ENCODE measurements at regions not wholly inside any gene's neighbourhood (a gene's known extent, or its start where the extent isn't known, plus 50 kb on each side); places are given as distances from the start of the nearest gene placed in this dataset.

DNA sequence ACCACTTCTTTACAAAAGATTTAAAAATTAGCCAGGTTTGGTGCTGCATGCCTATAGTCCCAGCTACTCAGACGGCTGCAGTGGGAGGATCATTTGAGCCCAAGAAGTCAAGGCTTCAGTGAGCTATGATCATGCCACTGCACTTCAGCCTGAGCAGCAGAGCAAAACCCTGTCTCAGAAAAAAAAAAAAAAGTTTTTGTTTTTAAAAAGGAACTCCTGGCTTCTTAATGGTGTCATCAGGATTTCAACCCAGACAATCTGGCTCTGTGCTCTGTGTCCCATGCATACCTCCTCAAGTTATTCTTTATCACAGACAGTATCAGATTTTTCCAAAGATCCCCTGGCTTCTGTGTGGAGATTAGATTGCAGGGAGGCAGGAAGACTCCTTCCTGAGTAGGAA, 64.2 kb upstream of the IL12A start:
- DNase-seq (ENCODE audit: low spot score), result no peak
- no peaks in the 10 kb centered on the region for H3K9me3 Mint-ChIP-seq
- no peak overlapping the region for H3K27ac Mint-ChIP-seq
- H3K27me3 Mint-ChIP-seq (ENCODE audit: insufficient read depth, low read depth, poor library complexity), result no peaks in the 10 kb centered on the region
- no peak overlapping the region for H3K4me3 Mint-ChIP-seq
- H3K4me1 Mint-ChIP-seq, result no peaks in the 10 kb centered on the region; the same call in 2 of the 3 replicates
- H3K36me3 Mint-ChIP-seq (ENCODE audit: low read depth), result no peaks in the 10 kb centered on the region
- H3K9me2 ChIP-seq (ENCODE audit: insufficient read depth), result 0 out of 2 replicates have a peak, but pooled peaks cover 12% of the 10 kb centered on the region
- no peak overlapping the region for H3K4me3 ChIP-seq
- H3K27ac ChIP-seq (ENCODE audit: low read depth), result no peak overlapping the region
- H3K4me2 ChIP-seq, result no peak overlapping the region
- H4K20me1 ChIP-seq (replicated peaks; ENCODE audit: insufficient read depth), result no peaks in the 10 kb centered on the region
- H2AFZ ChIP-seq, result no peak overlapping the region
- TF ChIP-seq ZNF331 (CRISPR knock-in tag; IDR thresholded peaks at IDR 0.05; ENCODE audit: low read depth) (no peak), POLR2AphosphoS5 (IDR thresholded peaks at IDR 0.05; ENCODE audit: low read depth) (no peak), EZH2 (IDR thresholded peaks at IDR 0.05; ENCODE audit: low read depth, unreplicated experiment) (no peak), CREB1 (CRISPR knock-in tag; IDR thresholded peaks at IDR 0.05; ENCODE audit: low read depth) (no peak), NANOG (IDR thresholded peaks at IDR 0.05; ENCODE audit: borderline replicate concordance) (no peak), STAT1 (IDR thresholded peaks at IDR 0.05; ENCODE audit: unreplicated experiment) (no peak), JUNB (IDR thresholded peaks at IDR 0.05; ENCODE audit: unreplicated experiment) (no peak), ZNF114 (CRISPR knock-in tag; IDR thresholded peaks at IDR 0.05) (no peak), EZH2phosphoT487 (IDR thresholded peaks at IDR 0.05; ENCODE audit: unreplicated experiment) (no peak)
- TF ChIP-seq, protein P1, sequence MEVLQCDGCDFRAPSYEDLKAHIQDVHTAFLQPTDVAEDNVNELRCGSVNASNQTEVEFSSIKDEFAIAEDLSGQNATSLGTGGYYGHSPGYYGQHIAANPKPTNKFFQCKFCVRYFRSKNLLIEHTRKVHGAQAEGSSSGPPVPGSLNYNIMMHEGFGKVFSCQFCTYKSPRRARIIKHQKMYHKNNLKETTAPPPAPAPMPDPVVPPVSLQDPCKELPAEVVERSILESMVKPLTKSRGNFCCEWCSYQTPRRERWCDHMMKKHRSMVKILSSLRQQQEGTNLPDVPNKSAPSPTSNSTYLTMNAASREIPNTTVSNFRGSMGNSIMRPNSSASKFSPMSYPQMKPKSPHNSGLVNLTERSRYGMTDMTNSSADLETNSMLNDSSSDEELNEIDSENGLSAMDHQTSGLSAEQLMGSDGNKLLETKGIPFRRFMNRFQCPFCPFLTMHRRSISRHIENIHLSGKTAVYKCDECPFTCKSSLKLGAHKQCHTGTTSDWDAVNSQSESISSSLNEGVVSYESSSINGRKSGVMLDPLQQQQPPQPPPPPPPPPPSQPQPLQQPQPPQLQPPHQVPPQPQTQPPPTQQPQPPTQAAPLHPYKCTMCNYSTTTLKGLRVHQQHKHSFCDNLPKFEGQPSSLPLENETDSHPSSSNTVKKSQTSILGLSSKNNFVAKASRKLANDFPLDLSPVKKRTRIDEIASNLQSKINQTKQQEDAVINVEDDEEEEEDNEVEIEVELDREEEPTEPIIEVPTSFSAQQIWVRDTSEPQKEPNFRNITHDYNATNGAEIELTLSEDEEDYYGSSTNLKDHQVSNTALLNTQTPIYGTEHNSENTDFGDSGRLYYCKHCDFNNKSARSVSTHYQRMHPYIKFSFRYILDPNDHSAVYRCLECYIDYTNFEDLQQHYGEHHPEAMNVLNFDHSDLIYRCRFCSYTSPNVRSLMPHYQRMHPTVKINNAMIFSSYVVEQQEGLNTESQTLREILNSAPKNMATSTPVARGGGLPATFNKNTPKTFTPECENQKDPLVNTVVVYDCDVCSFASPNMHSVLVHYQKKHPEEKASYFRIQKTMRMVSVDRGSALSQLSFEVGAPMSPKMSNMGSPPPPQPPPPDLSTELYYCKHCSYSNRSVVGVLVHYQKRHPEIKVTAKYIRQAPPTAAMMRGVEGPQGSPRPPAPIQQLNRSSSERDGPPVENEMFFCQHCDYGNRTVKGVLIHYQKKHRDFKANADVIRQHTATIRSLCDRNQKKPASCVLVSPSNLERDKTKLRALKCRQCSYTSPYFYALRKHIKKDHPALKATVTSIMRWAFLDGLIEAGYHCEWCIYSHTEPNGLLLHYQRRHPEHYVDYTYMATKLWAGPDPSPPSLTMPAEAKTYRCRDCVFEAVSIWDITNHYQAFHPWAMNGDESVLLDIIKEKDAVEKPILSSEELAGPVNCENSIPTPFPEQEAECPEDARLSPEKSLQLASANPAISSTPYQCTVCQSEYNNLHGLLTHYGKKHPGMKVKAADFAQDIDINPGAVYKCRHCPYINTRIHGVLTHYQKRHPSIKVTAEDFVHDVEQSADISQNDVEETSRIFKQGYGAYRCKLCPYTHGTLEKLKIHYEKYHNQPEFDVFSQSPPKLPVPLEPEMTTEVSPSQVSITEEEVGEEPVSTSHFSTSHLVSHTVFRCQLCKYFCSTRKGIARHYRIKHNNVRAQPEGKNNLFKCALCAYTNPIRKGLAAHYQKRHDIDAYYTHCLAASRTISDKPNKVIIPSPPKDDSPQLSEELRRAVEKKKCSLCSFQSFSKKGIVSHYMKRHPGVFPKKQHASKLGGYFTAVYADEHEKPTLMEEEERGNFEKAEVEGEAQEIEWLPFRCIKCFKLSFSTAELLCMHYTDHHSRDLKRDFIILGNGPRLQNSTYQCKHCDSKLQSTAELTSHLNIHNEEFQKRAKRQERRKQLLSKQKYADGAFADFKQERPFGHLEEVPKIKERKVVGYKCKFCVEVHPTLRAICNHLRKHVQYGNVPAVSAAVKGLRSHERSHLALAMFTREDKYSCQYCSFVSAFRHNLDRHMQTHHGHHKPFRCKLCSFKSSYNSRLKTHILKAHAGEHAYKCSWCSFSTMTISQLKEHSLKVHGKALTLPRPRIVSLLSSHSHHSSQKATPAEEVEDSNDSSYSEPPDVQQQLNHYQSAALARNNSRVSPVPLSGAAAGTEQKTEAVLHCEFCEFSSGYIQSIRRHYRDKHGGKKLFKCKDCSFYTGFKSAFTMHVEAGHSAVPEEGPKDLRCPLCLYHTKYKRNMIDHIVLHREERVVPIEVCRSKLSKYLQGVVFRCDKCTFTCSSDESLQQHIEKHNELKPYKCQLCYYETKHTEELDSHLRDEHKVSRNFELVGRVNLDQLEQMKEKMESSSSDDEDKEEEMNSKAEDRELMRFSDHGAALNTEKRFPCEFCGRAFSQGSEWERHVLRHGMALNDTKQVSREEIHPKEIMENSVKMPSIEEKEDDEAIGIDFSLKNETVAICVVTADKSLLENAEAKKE (CRISPR knock-in tag; IDR thresholded peaks at IDR 0.05), result no peak
- TF ChIP-seq, protein P2, sequence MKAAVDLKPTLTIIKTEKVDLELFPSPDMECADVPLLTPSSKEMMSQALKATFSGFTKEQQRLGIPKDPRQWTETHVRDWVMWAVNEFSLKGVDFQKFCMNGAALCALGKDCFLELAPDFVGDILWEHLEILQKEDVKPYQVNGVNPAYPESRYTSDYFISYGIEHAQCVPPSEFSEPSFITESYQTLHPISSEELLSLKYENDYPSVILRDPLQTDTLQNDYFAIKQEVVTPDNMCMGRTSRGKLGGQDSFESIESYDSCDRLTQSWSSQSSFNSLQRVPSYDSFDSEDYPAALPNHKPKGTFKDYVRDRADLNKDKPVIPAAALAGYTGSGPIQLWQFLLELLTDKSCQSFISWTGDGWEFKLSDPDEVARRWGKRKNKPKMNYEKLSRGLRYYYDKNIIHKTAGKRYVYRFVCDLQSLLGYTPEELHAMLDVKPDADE (IDR thresholded peaks at IDR 0.05), result no peak
- TF ChIP-seq, protein P3, sequence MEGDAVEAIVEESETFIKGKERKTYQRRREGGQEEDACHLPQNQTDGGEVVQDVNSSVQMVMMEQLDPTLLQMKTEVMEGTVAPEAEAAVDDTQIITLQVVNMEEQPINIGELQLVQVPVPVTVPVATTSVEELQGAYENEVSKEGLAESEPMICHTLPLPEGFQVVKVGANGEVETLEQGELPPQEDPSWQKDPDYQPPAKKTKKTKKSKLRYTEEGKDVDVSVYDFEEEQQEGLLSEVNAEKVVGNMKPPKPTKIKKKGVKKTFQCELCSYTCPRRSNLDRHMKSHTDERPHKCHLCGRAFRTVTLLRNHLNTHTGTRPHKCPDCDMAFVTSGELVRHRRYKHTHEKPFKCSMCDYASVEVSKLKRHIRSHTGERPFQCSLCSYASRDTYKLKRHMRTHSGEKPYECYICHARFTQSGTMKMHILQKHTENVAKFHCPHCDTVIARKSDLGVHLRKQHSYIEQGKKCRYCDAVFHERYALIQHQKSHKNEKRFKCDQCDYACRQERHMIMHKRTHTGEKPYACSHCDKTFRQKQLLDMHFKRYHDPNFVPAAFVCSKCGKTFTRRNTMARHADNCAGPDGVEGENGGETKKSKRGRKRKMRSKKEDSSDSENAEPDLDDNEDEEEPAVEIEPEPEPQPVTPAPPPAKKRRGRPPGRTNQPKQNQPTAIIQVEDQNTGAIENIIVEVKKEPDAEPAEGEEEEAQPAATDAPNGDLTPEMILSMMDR (conservative IDR thresholded peaks at IDR 0.05; ENCODE audit: low read depth in 2 of 2), result no peak
- TF ChIP-seq, protein P4, sequence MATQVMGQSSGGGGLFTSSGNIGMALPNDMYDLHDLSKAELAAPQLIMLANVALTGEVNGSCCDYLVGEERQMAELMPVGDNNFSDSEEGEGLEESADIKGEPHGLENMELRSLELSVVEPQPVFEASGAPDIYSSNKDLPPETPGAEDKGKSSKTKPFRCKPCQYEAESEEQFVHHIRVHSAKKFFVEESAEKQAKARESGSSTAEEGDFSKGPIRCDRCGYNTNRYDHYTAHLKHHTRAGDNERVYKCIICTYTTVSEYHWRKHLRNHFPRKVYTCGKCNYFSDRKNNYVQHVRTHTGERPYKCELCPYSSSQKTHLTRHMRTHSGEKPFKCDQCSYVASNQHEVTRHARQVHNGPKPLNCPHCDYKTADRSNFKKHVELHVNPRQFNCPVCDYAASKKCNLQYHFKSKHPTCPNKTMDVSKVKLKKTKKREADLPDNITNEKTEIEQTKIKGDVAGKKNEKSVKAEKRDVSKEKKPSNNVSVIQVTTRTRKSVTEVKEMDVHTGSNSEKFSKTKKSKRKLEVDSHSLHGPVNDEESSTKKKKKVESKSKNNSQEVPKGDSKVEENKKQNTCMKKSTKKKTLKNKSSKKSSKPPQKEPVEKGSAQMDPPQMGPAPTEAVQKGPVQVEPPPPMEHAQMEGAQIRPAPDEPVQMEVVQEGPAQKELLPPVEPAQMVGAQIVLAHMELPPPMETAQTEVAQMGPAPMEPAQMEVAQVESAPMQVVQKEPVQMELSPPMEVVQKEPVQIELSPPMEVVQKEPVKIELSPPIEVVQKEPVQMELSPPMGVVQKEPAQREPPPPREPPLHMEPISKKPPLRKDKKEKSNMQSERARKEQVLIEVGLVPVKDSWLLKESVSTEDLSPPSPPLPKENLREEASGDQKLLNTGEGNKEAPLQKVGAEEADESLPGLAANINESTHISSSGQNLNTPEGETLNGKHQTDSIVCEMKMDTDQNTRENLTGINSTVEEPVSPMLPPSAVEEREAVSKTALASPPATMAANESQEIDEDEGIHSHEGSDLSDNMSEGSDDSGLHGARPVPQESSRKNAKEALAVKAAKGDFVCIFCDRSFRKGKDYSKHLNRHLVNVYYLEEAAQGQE (IDR thresholded peaks at IDR 0.05; ENCODE audit: unreplicated experiment), result no peak
- no peaks in the 10 kb centered on the region for H3K27me3 ChIP-seq (ENCODE audit: insufficient read depth)
- H3K36me3 ChIP-seq (ENCODE audit: insufficient read depth), result no peaks in the 10 kb centered on the region
- H3K4me1 ChIP-seq (ENCODE audit: insufficient read depth), result no peaks in the 10 kb centered on the region
- H3K79me2 ChIP-seq (replicated peaks; ENCODE audit: insufficient read depth), result no peaks in the 10 kb centered on the region
- ATAC-seq, result no peak
- no peaks in the 10 kb centered on the region for H3F3A ChIP-seq (replicated peaks; ENCODE audit: low read depth)
